ENCODE measurements at regions not wholly inside any gene's neighbourhood (a gene's known extent, or its start where the extent isn't known, plus 50 kb on each side); places are given as distances from the start of the nearest gene placed in this dataset.

- Histone ChIP-seq H3K36me3 (ENCODE audit: low read depth) (no peaks in the 10 kb centered on the region), H3K4me3 (ENCODE audit: severe bottlenecking) (no peak overlapping the region)
- TF ChIP-seq CTCF (IDR thresholded peaks at IDR 0.05; ENCODE audit: poor library complexity, severe bottlenecking) = no peak
Measured at GRCh38 chr1:191693797-191694196, 464.5 kb upstream of the RGS18 start.

GRCh38 chr1:191695865-191696264 is 462.4 kb upstream of the RGS18 start:
- ATAC-seq (ENCODE audit: low read depth) = no peak
- Histone ChIP-seq H3K4me3 (ENCODE audit: severe bottlenecking) (no peak overlapping the region), H3K36me3 (ENCODE audit: low read depth) (no peaks in the 10 kb centered on the region), H3K27me3 (ENCODE audit: insufficient read depth, poor library complexity, severe bottlenecking) (no peaks in the 10 kb centered on the region), H3K9me3 (ENCODE audit: severe bottlenecking) (no peaks in the 10 kb centered on the region), H3K27ac (ENCODE audit: poor library complexity, severe bottlenecking) (no peak overlapping the region), H3K4me1 (ENCODE audit: insufficient read depth, poor library complexity, severe bottlenecking) (no peaks in the 10 kb centered on the region)
- DNase-seq (ENCODE audit: low spot score) = no peak
- no peak for TF ChIP-seq CTCF (IDR thresholded peaks at IDR 0.05; ENCODE audit: poor library complexity, severe bottlenecking)

More at GRCh38 chr1:191693797-191694196, 464.5 kb upstream of the RGS18 start:
- no peaks in the 10 kb centered on the region for H3K9me3 ChIP-seq (ENCODE audit: severe bottlenecking)
- no peak for ATAC-seq (ENCODE audit: low read depth)
- H3K4me1 ChIP-seq (ENCODE audit: insufficient read depth, poor library complexity, severe bottlenecking) = no peaks in the 10 kb centered on the region
- no peak overlapping the region for H3K27ac ChIP-seq (ENCODE audit: poor library complexity, severe bottlenecking)
- H3K27me3 ChIP-seq (ENCODE audit: insufficient read depth, poor library complexity, severe bottlenecking) = no peaks in the 10 kb centered on the region
- DNase-seq (ENCODE audit: low spot score) = no peak

GRCh38 chr1:191696354-191696753 is 461.9 kb upstream of the RGS18 start:
- no peak for TF ChIP-seq CTCF (IDR thresholded peaks at IDR 0.05; ENCODE audit: poor library complexity, severe bottlenecking)
- Histone ChIP-seq H3K4me3 (ENCODE audit: severe bottlenecking) (no peak overlapping the region), H3K27ac (ENCODE audit: poor library complexity, severe bottlenecking) (no peak overlapping the region), H3K9me3 (ENCODE audit: severe bottlenecking) (no peaks in the 10 kb centered on the region), H3K27me3 (ENCODE audit: insufficient read depth, poor library complexity, severe bottlenecking) (no peaks in the 10 kb centered on the region), H3K4me1 (ENCODE audit: insufficient read depth, poor library complexity, severe bottlenecking) (no peaks in the 10 kb centered on the region), H3K36me3 (ENCODE audit: low read depth) (no peaks in the 10 kb centered on the region)
- DNase-seq (ENCODE audit: low spot score) (no peak), ATAC-seq (ENCODE audit: low read depth) (no peak)

GRCh38 chr1:191697556-191697955 is 460.7 kb upstream of the RGS18 start:
- DNase-seq (ENCODE audit: low spot score) = no peak
- no peaks in the 10 kb centered on the region for H3K9me3 ChIP-seq (ENCODE audit: severe bottlenecking)
- H3K27me3 ChIP-seq (ENCODE audit: insufficient read depth, poor library complexity, severe bottlenecking) = no peaks in the 10 kb centered on the region
- no peak for ATAC-seq (ENCODE audit: low read depth)
- no peaks in the 10 kb centered on the region for H3K36me3 ChIP-seq (ENCODE audit: low read depth)
- H3K4me1 ChIP-seq (ENCODE audit: insufficient read depth, poor library complexity, severe bottlenecking) = no peaks in the 10 kb centered on the region
- TF ChIP-seq CTCF (IDR thresholded peaks at IDR 0.05; ENCODE audit: poor library complexity, severe bottlenecking) = no peak
- H3K4me3 ChIP-seq (ENCODE audit: severe bottlenecking) = no peak overlapping the region
- H3K27ac ChIP-seq (ENCODE audit: poor library complexity, severe bottlenecking) = no peak overlapping the region

- ATAC-seq (ENCODE audit: low read depth) (no peak), DNase-seq (ENCODE audit: low spot score) (no peak)
- H3K9me3 ChIP-seq (ENCODE audit: severe bottlenecking) = no peaks in the 10 kb centered on the region
- H3K27ac ChIP-seq (ENCODE audit: poor library complexity, severe bottlenecking) = no peak overlapping the region
- no peak overlapping the region for H3K4me3 ChIP-seq (ENCODE audit: severe bottlenecking)
- no peaks in the 10 kb centered on the region for H3K4me1 ChIP-seq (ENCODE audit: insufficient read depth, poor library complexity, severe bottlenecking)
- no peak for TF ChIP-seq CTCF (IDR thresholded peaks at IDR 0.05; ENCODE audit: poor library complexity, severe bottlenecking)
- H3K36me3 ChIP-seq (ENCODE audit: low read depth) = no peaks in the 10 kb centered on the region
- no peaks in the 10 kb centered on the region for H3K27me3 ChIP-seq (ENCODE audit: insufficient read depth, poor library complexity, severe bottlenecking)
Measured at GRCh38 chr1:191698246-191698645, 460.0 kb upstream of the RGS18 start.
